ENCODE measurements at regions not wholly inside any gene's neighbourhood (a gene's known extent, or its start where the extent isn't known, plus 50 kb on each side); places are given as distances from the start of the nearest gene placed in this dataset.

GRCh38 chr14:101475456-101476257, 85.6 kb upstream of the DIO3 start:
- H3K4me3 ChIP-seq (ENCODE audit: low read depth, low read length): no peak overlapping the region
- no peak overlapping the region for H2AFZ ChIP-seq (ENCODE audit: low read length, unreplicated experiment)
- peaks cover 29% of the 10 kb centered on the region for H3K4me1 ChIP-seq (ENCODE audit: control insufficient read depth, insufficient read depth, low read length, unreplicated experiment)
- H3K27ac ChIP-seq (ENCODE audit: low read depth, low read length): no peak overlapping the region
- no peaks in the 10 kb centered on the region for H3K79me2 ChIP-seq (ENCODE audit: control insufficient read depth, insufficient read depth, low read length, unreplicated experiment)
- H3K36me3 ChIP-seq (ENCODE audit: insufficient read depth, low read length): no peaks in the 10 kb centered on the region
- H3K27me3 ChIP-seq (ENCODE audit: insufficient read depth, low read length): no peaks in the 10 kb centered on the region

GRCh38 chr14:101476258-101476915, 84.9 kb upstream of the DIO3 start:
- H3K4me1 ChIP-seq (ENCODE audit: control insufficient read depth, insufficient read depth, low read length, unreplicated experiment): peaks cover 36% of the 10 kb centered on the region
- no peak overlapping the region for H3K4me3 ChIP-seq (ENCODE audit: low read depth, low read length)
- no peak overlapping the region for H2AFZ ChIP-seq (ENCODE audit: low read length, unreplicated experiment)
- no peaks in the 10 kb centered on the region for H3K27me3 ChIP-seq (ENCODE audit: insufficient read depth, low read length)
- H3K79me2 ChIP-seq (ENCODE audit: control insufficient read depth, insufficient read depth, low read length, unreplicated experiment): no peaks in the 10 kb centered on the region
- no peaks in the 10 kb centered on the region for H3K36me3 ChIP-seq (ENCODE audit: insufficient read depth, low read length)
- H3K27ac ChIP-seq (ENCODE audit: low read depth, low read length): no peak overlapping the region

DNA sequence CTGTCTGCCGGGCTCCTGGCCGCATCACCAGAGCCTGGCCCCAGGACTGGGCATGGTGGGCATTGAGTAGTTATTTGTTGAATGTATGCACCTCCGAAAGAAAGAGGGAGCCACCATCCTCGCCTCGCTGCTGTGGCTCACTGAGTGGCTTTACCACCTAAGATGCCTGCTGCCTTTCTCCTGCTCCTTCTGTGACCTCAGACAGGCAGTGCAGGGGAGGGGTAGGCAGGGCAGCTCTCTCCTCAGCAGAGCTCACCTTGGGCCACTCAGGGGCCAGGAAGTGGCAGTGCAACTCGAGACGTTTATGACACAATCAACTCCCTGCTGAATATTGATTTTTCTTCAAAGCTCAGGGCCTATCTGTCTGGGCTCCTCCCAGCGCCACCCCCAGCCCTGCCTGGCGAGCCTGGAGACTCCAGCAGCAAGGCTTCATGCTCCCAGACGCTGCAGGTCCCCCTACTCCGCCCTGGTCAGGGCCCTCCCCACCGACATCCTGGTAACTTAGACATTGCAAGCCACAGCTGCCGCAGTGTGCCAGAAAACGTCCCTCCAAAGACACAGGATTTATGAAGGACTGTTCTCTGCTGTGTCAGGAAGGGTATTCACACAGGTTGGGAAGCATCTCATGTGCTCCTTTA, 84.3 kb upstream of the DIO3 start:
- no peak overlapping the region for H2AFZ ChIP-seq (ENCODE audit: low read length, unreplicated experiment)
- H3K36me3 ChIP-seq (ENCODE audit: insufficient read depth, low read length): no peaks in the 10 kb centered on the region
- peaks cover 36% of the 10 kb centered on the region for H3K4me1 ChIP-seq (ENCODE audit: control insufficient read depth, insufficient read depth, low read length, unreplicated experiment)
- no peak overlapping the region for H3K4me3 ChIP-seq (ENCODE audit: low read depth, low read length)
- no peak overlapping the region for H3K27ac ChIP-seq (ENCODE audit: low read depth, low read length)
- no peaks in the 10 kb centered on the region; the same call in 1 of the 2 replicates for H3K27me3 ChIP-seq (ENCODE audit: insufficient read depth, low read length)
- no peaks in the 10 kb centered on the region for H3K79me2 ChIP-seq (ENCODE audit: control insufficient read depth, insufficient read depth, low read length, unreplicated experiment)

- H3K79me2 ChIP-seq (ENCODE audit: control insufficient read depth, insufficient read depth, low read length, unreplicated experiment): no peaks in the 10 kb centered on the region
- H3K4me3 ChIP-seq (ENCODE audit: low read depth, low read length): no peak overlapping the region
- H3K27ac ChIP-seq (ENCODE audit: low read depth, low read length): no peak overlapping the region
- peaks cover 2% of the 10 kb centered on the region; the same call in 1 of the 2 replicates for H3K27me3 ChIP-seq (ENCODE audit: insufficient read depth, low read length)
- H3K4me1 ChIP-seq (ENCODE audit: control insufficient read depth, insufficient read depth, low read length, unreplicated experiment): peaks cover 36% of the 10 kb centered on the region
- H3K36me3 ChIP-seq (ENCODE audit: insufficient read depth, low read length): no peaks in the 10 kb centered on the region
- H2AFZ ChIP-seq (ENCODE audit: low read length, unreplicated experiment): no peak overlapping the region
These were observed 83.6 kb upstream of the DIO3 start for GRCh38 chr14:101477648-101478047.

DNA sequence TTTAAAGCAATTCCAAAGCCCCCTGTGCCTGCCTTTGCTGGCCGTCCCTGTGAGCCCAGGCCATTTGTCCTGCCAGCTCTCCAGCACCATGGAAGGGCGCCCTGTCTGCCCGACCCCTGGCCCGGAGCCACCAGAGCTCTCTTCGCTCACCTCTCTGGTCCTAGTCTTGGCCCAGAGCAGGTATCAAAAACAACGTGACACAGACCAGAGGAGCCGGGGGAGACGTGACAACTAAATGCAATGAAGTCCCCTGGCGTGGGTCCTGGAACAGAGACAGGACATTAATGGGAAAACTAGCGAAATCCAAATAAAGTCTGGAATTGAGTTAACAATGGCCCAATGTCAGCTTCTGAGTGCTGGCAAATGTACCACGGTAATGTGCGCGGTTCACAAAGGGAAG, 83.2 kb upstream of the DIO3 start:
- Histone ChIP-seq H3K4me1 (ENCODE audit: control insufficient read depth, insufficient read depth, low read length, unreplicated experiment) (peaks cover 36% of the 10 kb centered on the region), H3K36me3 (ENCODE audit: insufficient read depth, low read length) (no peaks in the 10 kb centered on the region), H2AFZ (ENCODE audit: low read length, unreplicated experiment) (no peak overlapping the region), H3K79me2 (ENCODE audit: control insufficient read depth, insufficient read depth, low read length, unreplicated experiment) (no peaks in the 10 kb centered on the region), H3K27ac (ENCODE audit: low read depth, low read length) (no peak overlapping the region), H3K4me3 (ENCODE audit: low read depth, low read length) (no peak overlapping the region), H3K27me3 (ENCODE audit: insufficient read depth, low read length) (peaks cover 4% of the 10 kb centered on the region; the same call in 1 of the 2 replicates)

- peaks cover 36% of the 10 kb centered on the region for H3K4me1 ChIP-seq (ENCODE audit: control insufficient read depth, insufficient read depth, low read length, unreplicated experiment)
- H3K4me3 ChIP-seq (ENCODE audit: low read depth, low read length): no peak overlapping the region
- H3K27me3 ChIP-seq (ENCODE audit: insufficient read depth, low read length): peaks cover 7% of the 10 kb centered on the region
- no peak overlapping the region for H3K27ac ChIP-seq (ENCODE audit: low read depth, low read length)
- no peaks in the 10 kb centered on the region for H3K36me3 ChIP-seq (ENCODE audit: insufficient read depth, low read length)
- no peaks in the 10 kb centered on the region for H3K79me2 ChIP-seq (ENCODE audit: control insufficient read depth, insufficient read depth, low read length, unreplicated experiment)
- H2AFZ ChIP-seq (ENCODE audit: low read length, unreplicated experiment): no peak overlapping the region
These were observed 82.4 kb upstream of the DIO3 start for GRCh38 chr14:101478796-101479410.

DNA sequence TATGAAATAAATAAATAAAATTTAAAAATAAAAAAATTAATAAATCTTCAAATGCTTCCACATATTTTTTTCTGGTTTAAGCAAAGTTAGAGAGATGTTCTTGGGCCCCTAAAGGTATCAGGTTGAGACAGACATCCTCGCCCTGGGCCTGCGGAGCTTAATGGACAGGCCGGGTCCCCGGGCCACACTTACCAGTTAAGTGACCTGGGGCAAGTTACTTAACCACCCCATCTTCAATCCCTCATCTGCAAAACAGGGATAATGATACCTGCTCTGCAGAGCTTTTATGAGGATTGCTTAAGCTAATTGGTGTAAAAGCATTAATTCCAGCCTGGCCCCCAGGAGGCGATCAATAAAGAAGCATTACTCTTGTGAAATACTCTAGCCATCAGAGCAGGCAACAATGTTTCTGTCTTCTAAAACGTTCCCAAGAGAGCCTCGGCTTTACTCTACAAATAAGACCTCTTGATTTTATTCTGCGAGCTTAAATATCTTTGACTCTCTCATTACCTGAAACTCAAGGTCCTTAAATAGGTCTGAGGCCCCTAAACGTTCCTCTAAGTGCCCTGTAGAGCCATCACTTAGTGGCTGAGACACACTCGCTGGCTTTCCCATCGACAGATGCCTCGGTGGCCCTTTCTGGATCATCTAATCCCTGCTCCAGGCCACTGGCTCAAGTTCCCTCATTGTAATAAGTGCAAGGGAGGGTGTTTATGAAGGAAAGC, 81.1 kb upstream of the DIO3 start:
- H2AFZ ChIP-seq (ENCODE audit: low read length, unreplicated experiment): peak overlapping the region; percentile 12

DNA sequence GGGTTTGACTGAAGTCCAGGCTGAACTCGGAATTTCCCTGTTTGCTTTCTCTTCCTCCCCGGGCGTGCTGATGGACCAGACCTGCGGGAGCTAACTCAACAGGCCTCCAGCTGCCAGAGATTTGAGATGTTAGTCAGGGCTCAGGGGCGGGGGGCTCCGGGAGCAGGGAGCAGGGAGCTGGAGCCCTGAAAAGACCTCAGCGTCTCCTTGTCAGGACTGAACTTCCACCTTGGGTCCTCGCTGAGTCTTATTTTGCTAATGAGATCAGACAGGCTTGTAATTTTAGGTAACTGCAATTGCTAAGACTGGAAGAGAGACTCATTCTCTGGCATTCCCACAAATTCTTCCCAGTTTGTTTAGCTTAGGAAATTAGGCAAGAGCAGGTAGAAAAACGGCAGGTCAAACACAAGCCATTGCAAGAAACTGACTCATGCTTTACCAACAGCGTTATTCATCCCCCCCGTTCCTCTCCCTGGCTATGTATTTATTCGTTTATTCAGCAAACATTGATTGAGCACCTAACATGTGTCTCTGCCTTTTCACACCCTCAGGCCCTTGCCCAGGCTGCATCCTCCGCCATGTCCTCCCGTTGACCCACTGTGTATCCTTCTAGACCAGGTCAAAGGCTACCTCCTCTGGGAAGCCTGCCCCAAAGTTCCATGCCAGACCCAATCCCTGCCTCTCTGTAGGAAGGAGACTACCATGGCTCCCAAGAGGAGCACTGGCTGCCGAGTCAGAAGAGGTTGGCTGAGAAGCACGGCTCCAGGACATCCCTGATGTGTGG, 80.4 kb upstream of the DIO3 start:
- H3K27ac ChIP-seq (ENCODE audit: low read depth, low read length): no peak overlapping the region
- no peaks in the 10 kb centered on the region for H3K36me3 ChIP-seq (ENCODE audit: insufficient read depth, low read length)
- peaks cover 16% of the 10 kb centered on the region for H3K27me3 ChIP-seq (ENCODE audit: insufficient read depth, low read length)
- H3K4me3 ChIP-seq (ENCODE audit: low read depth, low read length): peak overlapping the region; percentile 35; the same call in 1 of the 2 replicates
- no peaks in the 10 kb centered on the region for H3K79me2 ChIP-seq (ENCODE audit: control insufficient read depth, insufficient read depth, low read length, unreplicated experiment)
- H3K4me1 ChIP-seq (ENCODE audit: control insufficient read depth, insufficient read depth, low read length, unreplicated experiment): peaks cover 28% of the 10 kb centered on the region
- H2AFZ ChIP-seq (ENCODE audit: low read length, unreplicated experiment): peak overlapping the region; percentile 12

More for the DNA sequence above, 81.1 kb upstream of the DIO3 start:
- H3K36me3 ChIP-seq (ENCODE audit: insufficient read depth, low read length): no peaks in the 10 kb centered on the region
- peaks cover 9% of the 10 kb centered on the region for H3K27me3 ChIP-seq (ENCODE audit: insufficient read depth, low read length)
- H3K27ac ChIP-seq (ENCODE audit: low read depth, low read length): no peak overlapping the region
- H3K4me3 ChIP-seq (ENCODE audit: low read depth, low read length): peak overlapping the region; percentile 35; the same call in 1 of the 2 replicates
- peaks cover 34% of the 10 kb centered on the region for H3K4me1 ChIP-seq (ENCODE audit: control insufficient read depth, insufficient read depth, low read length, unreplicated experiment)
- no peaks in the 10 kb centered on the region for H3K79me2 ChIP-seq (ENCODE audit: control insufficient read depth, insufficient read depth, low read length, unreplicated experiment)

- H3K27ac ChIP-seq (ENCODE audit: low read depth, low read length): no peak overlapping the region
- no peaks in the 10 kb centered on the region for H3K79me2 ChIP-seq (ENCODE audit: control insufficient read depth, insufficient read depth, low read length, unreplicated experiment)
- no peaks in the 10 kb centered on the region for H3K36me3 ChIP-seq (ENCODE audit: insufficient read depth, low read length)
- peaks cover 17% of the 10 kb centered on the region for H3K27me3 ChIP-seq (ENCODE audit: insufficient read depth, low read length)
- no peak overlapping the region for H2AFZ ChIP-seq (ENCODE audit: low read length, unreplicated experiment)
- peaks cover 23% of the 10 kb centered on the region for H3K4me1 ChIP-seq (ENCODE audit: control insufficient read depth, insufficient read depth, low read length, unreplicated experiment)
- no peak overlapping the region for H3K4me3 ChIP-seq (ENCODE audit: low read depth, low read length)
These were observed 79.7 kb upstream of the DIO3 start for GRCh38 chr14:101481557-101481956.
